ENCODE measurements at regions not wholly inside any gene's neighbourhood (a gene's known extent, or its start where the extent isn't known, plus 50 kb on each side); places are given as distances from the start of the nearest gene placed in this dataset.
A peak's percentile ranks its signal among the peaks of the same experiment; 100 is the strongest.

DNA sequence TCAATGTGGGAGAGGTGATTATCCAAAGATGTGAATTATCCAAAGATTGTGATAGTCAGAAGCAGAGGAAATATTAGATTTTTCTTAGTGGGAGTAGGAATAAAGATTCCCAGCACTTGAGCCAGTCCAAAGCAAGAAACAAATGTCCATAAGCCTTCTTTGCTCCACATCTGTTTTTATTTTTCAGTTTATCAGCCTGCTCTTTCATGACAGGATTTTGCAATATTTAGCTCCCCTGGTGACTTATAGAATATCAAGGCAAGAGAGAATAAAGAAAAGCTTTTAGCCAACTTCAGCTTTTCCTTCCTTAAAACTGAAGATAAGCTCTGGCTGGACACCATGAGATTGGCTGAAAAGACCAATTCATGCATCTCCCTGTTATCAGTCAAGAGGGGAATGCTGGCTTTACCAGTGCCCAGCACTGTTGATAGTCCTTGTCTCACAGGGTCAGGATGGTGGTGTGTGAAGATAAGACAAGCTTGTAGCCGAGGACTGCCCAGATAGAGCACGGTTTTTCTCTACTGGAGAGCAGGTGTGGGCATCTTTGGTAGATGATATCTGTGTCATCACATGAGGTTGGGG is 706.5 kb downstream of the KCNJ2 start:
- H3K9me3 ChIP-seq (ENCODE audit: control insufficient read depth, low read length) = no peaks in the 10 kb centered on the region
- H3K4me3 ChIP-seq (ENCODE audit: low read length) = no peak overlapping the region
- no peaks in the 10 kb centered on the region for H3K4me1 ChIP-seq (ENCODE audit: control insufficient read depth, insufficient read depth, low read length)
- DNase-seq (no peak), ATAC-seq (peak in 1 of 2 donors; percentile 65)
- no peak overlapping the region for H3K27ac ChIP-seq (ENCODE audit: low read length)
- WGBS = 14% methylated on average over 2 of the region's 2 CpGs
- intact Hi-C loops (cut with DNase I) = no loop called here
- H3K27me3 ChIP-seq (ENCODE audit: control insufficient read depth, insufficient read depth) = no peaks in the 10 kb centered on the region

DNA sequence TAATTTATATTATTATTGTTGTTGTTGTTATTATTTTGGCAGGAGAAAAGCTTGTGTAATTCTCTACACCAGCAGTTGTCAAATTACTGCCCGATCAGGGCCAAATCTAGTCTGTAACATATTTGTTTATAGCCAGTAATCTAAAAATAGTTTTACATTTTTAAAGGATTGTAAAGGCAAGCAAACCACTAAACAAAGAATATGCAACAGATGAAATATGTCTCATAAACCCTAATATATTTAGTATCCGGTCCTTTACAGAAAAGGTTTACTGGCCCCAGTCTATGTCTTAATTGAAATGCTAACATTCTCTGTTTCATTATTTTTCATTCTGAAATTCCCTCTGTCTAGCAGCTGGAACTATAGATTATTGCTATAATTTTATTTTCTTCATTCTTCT is 709.5 kb downstream of the KCNJ2 start:
- Histone ChIP-seq H3K27ac (ENCODE audit: low read length) (no peak overlapping the region), H3K9me3 (ENCODE audit: control insufficient read depth, low read length) (no peaks in the 10 kb centered on the region), H3K27me3 (ENCODE audit: control insufficient read depth, insufficient read depth) (no peaks in the 10 kb centered on the region), H3K4me3 (ENCODE audit: low read length) (no peak overlapping the region), H3K4me1 (ENCODE audit: control insufficient read depth, insufficient read depth, low read length) (no peaks in the 10 kb centered on the region)
- DNase-seq (no peak), ATAC-seq (no peak)
- intact Hi-C loops (cut with DNase I) = no loop called here
- WGBS = 74% methylated on average over 2 of the region's 2 CpGs

DNA sequence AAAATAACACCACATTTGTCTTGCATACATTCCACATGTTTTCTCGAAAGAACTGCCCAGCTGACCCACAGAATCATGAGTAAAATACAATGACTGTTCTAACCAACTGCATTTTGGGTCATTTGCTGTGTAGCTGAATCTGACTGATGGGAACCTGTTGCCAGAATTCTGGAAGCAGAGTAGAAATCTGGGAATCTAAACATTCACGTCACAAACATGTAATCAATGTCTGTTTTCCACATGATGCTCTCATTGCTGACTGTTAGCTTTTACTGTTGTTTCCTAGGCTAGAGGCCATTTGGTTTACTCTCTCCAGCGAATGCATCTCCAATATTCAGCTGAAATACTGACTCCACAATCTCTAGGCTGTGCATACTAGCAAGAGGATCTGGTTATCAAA is 710.1 kb downstream of the KCNJ2 start:
- 73% methylated on average over 3 of the region's 3 CpGs for WGBS
- no peak for DNase-seq
- H3K27me3 ChIP-seq (ENCODE audit: control insufficient read depth, insufficient read depth) = no peaks in the 10 kb centered on the region
- intact Hi-C loops (cut with DNase I) = no loop called here
- H3K4me1 ChIP-seq (ENCODE audit: control insufficient read depth, insufficient read depth, low read length) = no peaks in the 10 kb centered on the region
- no peak overlapping the region for H3K27ac ChIP-seq (ENCODE audit: low read length)
- H3K9me3 ChIP-seq (ENCODE audit: control insufficient read depth, low read length) = no peaks in the 10 kb centered on the region
- no peak for ATAC-seq
- no peak overlapping the region for H3K4me3 ChIP-seq (ENCODE audit: low read length)

DNA sequence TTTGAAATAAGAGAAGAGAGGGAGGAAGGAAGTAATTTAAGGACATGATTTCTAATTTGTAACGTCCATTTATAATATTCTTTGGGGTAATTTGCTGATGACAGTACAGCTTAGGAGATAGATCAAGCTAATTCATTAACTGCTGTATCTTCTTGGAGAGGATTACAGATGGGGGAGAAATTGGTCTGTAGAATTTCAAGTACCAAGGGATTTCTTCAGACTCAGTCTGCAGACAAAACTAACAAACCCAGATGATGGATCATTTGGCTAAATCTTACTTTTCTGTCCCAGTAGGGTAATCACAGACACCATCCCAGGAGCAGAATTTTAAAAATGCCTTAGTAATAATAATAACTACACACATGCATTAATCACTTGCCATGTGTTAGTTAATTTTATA is 711.8 kb downstream of the KCNJ2 start:
- DNase-seq = no peak
- Histone ChIP-seq H3K27ac (ENCODE audit: low read length) (no peak overlapping the region), H3K4me1 (ENCODE audit: control insufficient read depth, insufficient read depth, low read length) (no peaks in the 10 kb centered on the region), H3K27me3 (ENCODE audit: control insufficient read depth, insufficient read depth) (no peaks in the 10 kb centered on the region), H3K4me3 (ENCODE audit: low read length) (no peak overlapping the region), H3K9me3 (ENCODE audit: control insufficient read depth, low read length) (no peaks in the 10 kb centered on the region)
- intact Hi-C loops (cut with DNase I) = no loop called here
- no peak for ATAC-seq
- 17% methylated on average over 1 of the region's 1 CpG for WGBS

GRCh38 chr17:70882504-70882903 is 713.2 kb downstream of the KCNJ2 start:
- WGBS = 71% methylated on average over 6 of the region's 6 CpGs
- H3K4me1 ChIP-seq (ENCODE audit: control insufficient read depth, insufficient read depth, low read length) = no peaks in the 10 kb centered on the region
- no peak for DNase-seq
- no peak overlapping the region for H3K27ac ChIP-seq (ENCODE audit: low read length)
- H3K27me3 ChIP-seq (ENCODE audit: control insufficient read depth, insufficient read depth) = no peaks in the 10 kb centered on the region
- intact Hi-C loops (cut with DNase I) = no loop called here
- no peak for ATAC-seq
- H3K4me3 ChIP-seq (ENCODE audit: low read length) = no peak overlapping the region
- H3K9me3 ChIP-seq (ENCODE audit: control insufficient read depth, low read length) = no peaks in the 10 kb centered on the region

DNA sequence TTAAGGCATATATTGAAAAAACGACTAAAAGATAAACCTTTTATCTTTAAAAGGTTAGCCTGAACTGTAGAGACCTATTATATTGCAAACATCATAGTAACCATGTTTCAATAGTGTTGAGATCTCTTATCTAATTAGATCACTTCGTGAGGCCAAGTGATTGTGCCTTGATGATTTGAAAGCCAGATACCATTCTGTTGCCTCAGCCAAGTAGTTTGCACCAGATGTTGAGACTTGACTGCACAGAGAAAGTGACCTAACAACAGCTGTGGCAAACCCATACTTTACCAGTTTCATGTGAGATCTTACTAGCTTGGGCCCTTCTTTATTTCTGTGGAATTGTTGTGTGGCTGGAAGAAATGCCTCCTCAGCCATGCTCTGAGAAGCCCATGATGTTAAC is 717.3 kb downstream of the KCNJ2 start:
- no peaks in the 10 kb centered on the region for H3K9me3 ChIP-seq (ENCODE audit: control insufficient read depth, low read length)
- intact Hi-C loops (cut with DNase I) = no loop called here
- DNase-seq (no peak), ATAC-seq (no peak)
- no peaks in the 10 kb centered on the region for H3K27me3 ChIP-seq (ENCODE audit: control insufficient read depth, insufficient read depth)
- no peak overlapping the region for H3K4me3 ChIP-seq (ENCODE audit: low read length)
- H3K27ac ChIP-seq (ENCODE audit: low read length) = no peak overlapping the region
- 46% methylated on average over 2 of the region's 2 CpGs for WGBS
- no peaks in the 10 kb centered on the region for H3K4me1 ChIP-seq (ENCODE audit: control insufficient read depth, insufficient read depth, low read length)

GRCh38 chr17:70888324-70888723 is 719.0 kb downstream of the KCNJ2 start:
- H3K4me1 ChIP-seq (ENCODE audit: control insufficient read depth, insufficient read depth, low read length) = no peaks in the 10 kb centered on the region
- no peaks in the 10 kb centered on the region for H3K27me3 ChIP-seq (ENCODE audit: control insufficient read depth, insufficient read depth)
- no peak for ATAC-seq
- intact Hi-C loops (cut with DNase I) = no loop called here
- 53% methylated on average over 2 of the region's 2 CpGs for WGBS
- no peak overlapping the region for H3K4me3 ChIP-seq (ENCODE audit: low read length)
- no peak for DNase-seq
- no peak overlapping the region for H3K27ac ChIP-seq (ENCODE audit: low read length)
- H3K9me3 ChIP-seq (ENCODE audit: control insufficient read depth, low read length) = no peaks in the 10 kb centered on the region

DNA sequence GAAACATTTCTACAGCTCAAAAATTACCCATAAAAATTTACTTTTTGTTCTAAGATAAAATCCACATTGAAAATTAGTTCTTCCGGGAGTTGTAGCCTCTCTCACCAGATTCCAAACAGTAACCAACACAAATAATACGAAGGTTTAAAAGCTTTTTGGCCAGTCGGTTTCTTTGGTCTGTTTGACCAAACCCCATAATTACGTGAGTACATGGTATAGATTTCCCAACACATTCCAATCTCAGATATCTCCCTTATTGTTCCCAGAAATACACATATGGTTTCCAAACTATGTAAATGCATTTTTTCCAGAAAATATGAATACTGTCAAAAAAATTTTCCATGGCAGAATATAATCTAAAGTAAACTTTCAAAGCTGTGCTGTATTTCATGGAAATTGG is 722.0 kb downstream of the KCNJ2 start:
- DNase-seq (no peak), ATAC-seq (no peak)
- H3K4me3 ChIP-seq (ENCODE audit: low read length) = no peak overlapping the region
- no peaks in the 10 kb centered on the region for H3K9me3 ChIP-seq (ENCODE audit: control insufficient read depth, low read length)
- H3K27ac ChIP-seq (ENCODE audit: low read length) = no peak overlapping the region
- 54% methylated on average over 4 of the region's 4 CpGs for WGBS
- intact Hi-C loops (cut with DNase I) = no loop called here
- no peaks in the 10 kb centered on the region for H3K4me1 ChIP-seq (ENCODE audit: control insufficient read depth, insufficient read depth, low read length)
- H3K27me3 ChIP-seq (ENCODE audit: control insufficient read depth, insufficient read depth) = no peaks in the 10 kb centered on the region

DNA sequence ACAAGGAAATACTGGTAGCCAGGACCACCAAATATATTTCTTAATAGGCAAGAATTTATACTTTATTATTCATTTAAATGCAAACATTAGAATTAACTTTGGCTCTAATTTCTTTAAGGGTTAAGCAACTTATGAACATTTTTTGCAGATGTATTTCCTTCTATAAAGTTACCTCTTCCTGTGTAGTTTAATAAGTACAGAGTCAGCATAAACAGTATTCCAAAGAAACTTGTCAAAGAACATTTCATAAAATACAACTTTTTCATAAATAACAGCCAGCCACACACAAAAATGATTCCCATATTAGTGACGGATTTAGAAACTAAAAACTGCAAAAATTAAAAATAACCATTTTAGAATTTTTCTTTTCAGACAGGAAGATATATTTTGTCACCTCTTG is 723.2 kb downstream of the KCNJ2 start:
- no peaks in the 10 kb centered on the region for H3K4me1 ChIP-seq (ENCODE audit: control insufficient read depth, insufficient read depth, low read length)
- no peak overlapping the region for H3K27ac ChIP-seq (ENCODE audit: low read length)
- H3K27me3 ChIP-seq (ENCODE audit: control insufficient read depth, insufficient read depth) = no peaks in the 10 kb centered on the region
- intact Hi-C loops (cut with DNase I) = no loop called here
- no peak overlapping the region for H3K4me3 ChIP-seq (ENCODE audit: low read length)
- ATAC-seq = no peak
- 75% methylated on average over 1 of the region's 1 CpG for WGBS
- no peaks in the 10 kb centered on the region for H3K9me3 ChIP-seq (ENCODE audit: control insufficient read depth, low read length)
- DNase-seq = no peak

GRCh38 chr17:70896843-70897242 is 727.5 kb downstream of the KCNJ2 start:
- H3K9me3 ChIP-seq (ENCODE audit: control insufficient read depth, low read length) = no peaks in the 10 kb centered on the region
- DNase-seq = no peak
- H3K4me1 ChIP-seq (ENCODE audit: control insufficient read depth, insufficient read depth, low read length) = no peaks in the 10 kb centered on the region
- no peak overlapping the region for H3K4me3 ChIP-seq (ENCODE audit: low read length)
- no peak for ATAC-seq
- 70% methylated on average over 4 of the region's 4 CpGs for WGBS
- no peaks in the 10 kb centered on the region for H3K27me3 ChIP-seq (ENCODE audit: control insufficient read depth, insufficient read depth)
- intact Hi-C loops (cut with DNase I) = no loop called here
- no peak overlapping the region for H3K27ac ChIP-seq (ENCODE audit: low read length)

- DNase-seq (no peak), ATAC-seq (no peak)
- Histone ChIP-seq H3K4me3 (ENCODE audit: low read length) (no peak overlapping the region), H3K9me3 (ENCODE audit: control insufficient read depth, low read length) (no peaks in the 10 kb centered on the region), H3K27ac (ENCODE audit: low read length) (no peak overlapping the region), H3K4me1 (ENCODE audit: control insufficient read depth, insufficient read depth, low read length) (no peaks in the 10 kb centered on the region), H3K27me3 (ENCODE audit: control insufficient read depth, insufficient read depth) (no peaks in the 10 kb centered on the region)
- intact Hi-C loops (cut with DNase I) = no loop called here
Measured at GRCh38 chr17:70897446-70897845, 728.1 kb downstream of the KCNJ2 start.

DNA sequence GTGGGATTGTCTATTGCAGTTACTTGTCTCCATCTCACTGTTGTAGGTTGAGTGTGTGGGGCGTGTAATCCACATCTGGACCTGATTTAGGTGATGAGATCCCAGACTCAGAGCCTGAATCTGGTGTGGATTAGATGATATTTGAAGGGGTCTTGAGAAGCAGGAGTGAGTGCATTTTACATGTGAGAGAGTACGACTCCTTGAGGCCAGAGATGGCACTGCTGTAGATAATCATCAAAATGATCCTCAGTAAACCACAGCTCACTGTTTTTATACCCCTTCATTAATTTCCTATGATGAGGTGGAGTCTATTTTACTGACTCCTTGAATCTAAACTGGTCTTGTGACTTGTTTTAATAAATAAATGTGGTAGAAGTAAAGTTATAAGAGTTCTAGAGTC is 732.5 kb downstream of the KCNJ2 start:
- no peak for ATAC-seq

More for the DNA sequence above, 732.5 kb downstream of the KCNJ2 start:
- intact Hi-C loops (cut with DNase I) = no loop called here
- no peak for DNase-seq
- Histone ChIP-seq H3K27me3 (ENCODE audit: control insufficient read depth, insufficient read depth) (no peaks in the 10 kb centered on the region), H3K4me3 (ENCODE audit: low read length) (no peak overlapping the region), H3K4me1 (ENCODE audit: control insufficient read depth, insufficient read depth, low read length) (no peaks in the 10 kb centered on the region), H3K27ac (ENCODE audit: low read length) (no peak overlapping the region), H3K9me3 (ENCODE audit: control insufficient read depth, low read length) (no peaks in the 10 kb centered on the region)
- 80% methylated on average over 2 of the region's 2 CpGs for WGBS
